ENCODE measurements at regions not wholly inside any gene's neighbourhood (a gene's known extent, or its start where the extent isn't known, plus 50 kb on each side); places are given as distances from the start of the nearest gene placed in this dataset.

DNA sequence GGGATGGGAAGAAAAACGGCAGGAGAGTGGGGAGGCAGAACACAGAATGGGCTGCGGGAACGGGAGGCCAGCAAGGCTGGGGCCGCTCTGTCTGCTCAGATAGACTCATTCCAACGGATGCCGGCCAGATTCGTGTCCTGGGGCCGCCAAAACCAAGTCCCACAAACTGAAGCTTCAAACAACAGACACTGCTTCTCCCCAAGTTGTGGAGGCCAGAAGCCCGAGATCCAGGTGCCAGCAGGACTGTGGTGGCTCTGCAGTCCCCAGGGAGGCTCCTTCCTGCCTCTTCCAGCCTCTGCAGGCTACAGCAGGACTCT, 100.6 kb downstream of the ADRA2C start:
- TF ChIP-seq POLR2A (IDR thresholded peaks at IDR 0.05), result no peak
- no peak for TF ChIP-seq CTCF (IDR thresholded peaks at IDR 0.05)

Measured in thyroid gland (tissue), 4 donors.